ENCODE measurements at regions not wholly inside any gene's neighbourhood (a gene's known extent, or its start where the extent isn't known, plus 50 kb on each side); places are given as distances from the start of the nearest gene placed in this dataset.

DNA sequence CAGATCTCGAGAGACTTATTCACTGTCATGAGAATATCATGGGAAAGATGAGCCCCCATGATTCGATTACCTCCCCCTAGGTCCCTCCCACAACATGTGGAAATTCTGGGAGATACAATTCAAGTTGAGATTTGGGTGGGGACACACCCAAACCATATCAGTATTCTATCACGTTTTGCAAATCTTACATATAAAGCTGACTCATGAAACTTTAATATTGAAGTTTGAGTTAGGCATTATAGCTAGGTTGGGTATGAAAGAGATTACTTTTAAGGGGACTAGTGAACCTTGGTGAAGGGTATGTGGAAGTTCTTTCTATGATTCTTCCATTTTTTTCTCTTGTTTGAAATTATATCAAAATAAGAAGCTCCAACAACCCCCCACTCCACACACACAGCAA, 117.7 kb upstream of the RASGRP1 start:
- ATAC-seq: no peak
- no peak for TF ChIP-seq TOX (CRISPR knock-in tag; IDR thresholded peaks at IDR 0.05; ENCODE audit: borderline replicate concordance)
- TF ChIP-seq ZNF8 (CRISPR knock-in tag; IDR thresholded peaks at IDR 0.05): no peak
- TF ChIP-seq, protein P1, sequence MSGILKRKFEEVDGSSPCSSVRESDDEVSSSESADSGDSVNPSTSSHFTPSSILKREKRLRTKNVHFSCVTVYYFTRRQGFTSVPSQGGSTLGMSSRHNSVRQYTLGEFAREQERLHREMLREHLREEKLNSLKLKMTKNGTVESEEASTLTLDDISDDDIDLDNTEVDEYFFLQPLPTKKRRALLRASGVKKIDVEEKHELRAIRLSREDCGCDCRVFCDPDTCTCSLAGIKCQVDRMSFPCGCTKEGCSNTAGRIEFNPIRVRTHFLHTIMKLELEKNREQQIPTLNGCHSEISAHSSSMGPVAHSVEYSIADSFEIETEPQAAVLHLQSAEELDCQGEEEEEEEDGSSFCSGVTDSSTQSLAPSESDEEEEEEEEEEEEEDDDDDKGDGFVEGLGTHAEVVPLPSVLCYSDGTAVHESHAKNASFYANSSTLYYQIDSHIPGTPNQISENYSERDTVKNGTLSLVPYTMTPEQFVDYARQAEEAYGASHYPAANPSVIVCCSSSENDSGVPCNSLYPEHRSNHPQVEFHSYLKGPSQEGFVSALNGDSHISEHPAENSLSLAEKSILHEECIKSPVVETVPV (CRISPR knock-in tag; IDR thresholded peaks at IDR 0.05): no peak
- TF ChIP-seq ISL1 (CRISPR knock-in tag; IDR thresholded peaks at IDR 0.05): no peak
- no peak for TF ChIP-seq ZNF70 (CRISPR knock-in tag; IDR thresholded peaks at IDR 0.05)
- no peak for TF ChIP-seq SNAI2 (CRISPR knock-in tag; IDR thresholded peaks at IDR 0.05)
- TF ChIP-seq OSR1 (CRISPR knock-in tag; IDR thresholded peaks at IDR 0.05): no peak
- TF ChIP-seq ZFP3 (CRISPR knock-in tag; IDR thresholded peaks at IDR 0.05): no peak
- TF ChIP-seq ZNF565 (CRISPR knock-in tag; conservative IDR thresholded peaks at IDR 0.05; ENCODE audit: low read depth): no peak
- TF ChIP-seq BACH2 (CRISPR knock-in tag; IDR thresholded peaks at IDR 0.05; ENCODE audit: borderline replicate concordance): no peak
- TF ChIP-seq CSDC2 (CRISPR knock-in tag; IDR thresholded peaks at IDR 0.05): no peak
- TF ChIP-seq, protein P2, sequence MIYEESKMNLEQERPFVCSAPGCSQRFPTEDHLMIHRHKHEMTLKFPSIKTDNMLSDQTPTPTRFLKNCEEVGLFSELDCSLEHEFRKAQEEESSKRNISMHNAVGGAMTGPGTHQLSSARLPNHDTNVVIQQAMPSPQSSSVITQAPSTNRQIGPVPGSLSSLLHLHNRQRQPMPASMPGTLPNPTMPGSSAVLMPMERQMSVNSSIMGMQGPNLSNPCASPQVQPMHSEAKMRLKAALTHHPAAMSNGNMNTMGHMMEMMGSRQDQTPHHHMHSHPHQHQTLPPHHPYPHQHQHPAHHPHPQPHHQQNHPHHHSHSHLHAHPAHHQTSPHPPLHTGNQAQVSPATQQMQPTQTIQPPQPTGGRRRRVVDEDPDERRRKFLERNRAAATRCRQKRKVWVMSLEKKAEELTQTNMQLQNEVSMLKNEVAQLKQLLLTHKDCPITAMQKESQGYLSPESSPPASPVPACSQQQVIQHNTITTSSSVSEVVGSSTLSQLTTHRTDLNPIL (CRISPR knock-in tag; IDR thresholded peaks at IDR 0.05; ENCODE audit: low read depth): no peak
- TF ChIP-seq ESRRG (CRISPR knock-in tag; IDR thresholded peaks at IDR 0.05): no peak
- no peak for TF ChIP-seq RARB (CRISPR knock-in tag; IDR thresholded peaks at IDR 0.05)
- no peak for TF ChIP-seq ZFP30 (CRISPR knock-in tag; IDR thresholded peaks at IDR 0.05)
- no peak for TF ChIP-seq ARNTL (CRISPR knock-in tag; IDR thresholded peaks at IDR 0.05; ENCODE audit: borderline replicate concordance, low read depth)

DNA sequence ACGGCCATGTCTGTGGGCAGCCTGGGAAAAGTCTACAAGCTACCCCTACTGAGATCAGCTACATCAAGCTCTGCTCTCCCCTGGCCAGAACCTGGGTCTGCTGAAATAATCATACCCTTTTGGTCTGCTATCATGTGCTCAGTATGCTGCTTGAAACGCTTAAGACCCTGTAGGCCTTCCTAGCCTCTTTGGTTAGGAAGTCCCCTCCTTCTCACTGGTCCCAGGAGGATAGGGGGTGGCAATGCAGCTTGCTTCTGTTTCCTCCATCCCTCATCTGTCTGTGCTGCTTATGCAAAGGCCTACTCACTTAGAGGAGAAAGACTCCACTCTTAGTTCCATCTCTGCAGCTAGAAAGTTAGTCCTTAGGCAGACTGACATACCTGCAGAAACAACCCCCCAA, 118.2 kb upstream of the RASGRP1 start:
- TF ChIP-seq CSDC2 (CRISPR knock-in tag; IDR thresholded peaks at IDR 0.05) (no peak), RARB (CRISPR knock-in tag; IDR thresholded peaks at IDR 0.05) (no peak)
- TF ChIP-seq, protein P3, sequence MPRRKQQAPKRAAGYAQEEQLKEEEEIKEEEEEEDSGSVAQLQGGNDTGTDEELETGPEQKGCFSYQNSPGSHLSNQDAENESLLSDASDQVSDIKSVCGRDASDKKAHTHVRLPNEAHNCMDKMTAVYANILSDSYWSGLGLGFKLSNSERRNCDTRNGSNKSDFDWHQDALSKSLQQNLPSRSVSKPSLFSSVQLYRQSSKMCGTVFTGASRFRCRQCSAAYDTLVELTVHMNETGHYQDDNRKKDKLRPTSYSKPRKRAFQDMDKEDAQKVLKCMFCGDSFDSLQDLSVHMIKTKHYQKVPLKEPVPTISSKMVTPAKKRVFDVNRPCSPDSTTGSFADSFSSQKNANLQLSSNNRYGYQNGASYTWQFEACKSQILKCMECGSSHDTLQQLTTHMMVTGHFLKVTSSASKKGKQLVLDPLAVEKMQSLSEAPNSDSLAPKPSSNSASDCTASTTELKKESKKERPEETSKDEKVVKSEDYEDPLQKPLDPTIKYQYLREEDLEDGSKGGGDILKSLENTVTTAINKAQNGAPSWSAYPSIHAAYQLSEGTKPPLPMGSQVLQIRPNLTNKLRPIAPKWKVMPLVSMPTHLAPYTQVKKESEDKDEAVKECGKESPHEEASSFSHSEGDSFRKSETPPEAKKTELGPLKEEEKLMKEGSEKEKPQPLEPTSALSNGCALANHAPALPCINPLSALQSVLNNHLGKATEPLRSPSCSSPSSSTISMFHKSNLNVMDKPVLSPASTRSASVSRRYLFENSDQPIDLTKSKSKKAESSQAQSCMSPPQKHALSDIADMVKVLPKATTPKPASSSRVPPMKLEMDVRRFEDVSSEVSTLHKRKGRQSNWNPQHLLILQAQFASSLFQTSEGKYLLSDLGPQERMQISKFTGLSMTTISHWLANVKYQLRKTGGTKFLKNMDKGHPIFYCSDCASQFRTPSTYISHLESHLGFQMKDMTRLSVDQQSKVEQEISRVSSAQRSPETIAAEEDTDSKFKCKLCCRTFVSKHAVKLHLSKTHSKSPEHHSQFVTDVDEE (CRISPR knock-in tag; IDR thresholded peaks at IDR 0.05): no peak
- no peak for ATAC-seq

DNA sequence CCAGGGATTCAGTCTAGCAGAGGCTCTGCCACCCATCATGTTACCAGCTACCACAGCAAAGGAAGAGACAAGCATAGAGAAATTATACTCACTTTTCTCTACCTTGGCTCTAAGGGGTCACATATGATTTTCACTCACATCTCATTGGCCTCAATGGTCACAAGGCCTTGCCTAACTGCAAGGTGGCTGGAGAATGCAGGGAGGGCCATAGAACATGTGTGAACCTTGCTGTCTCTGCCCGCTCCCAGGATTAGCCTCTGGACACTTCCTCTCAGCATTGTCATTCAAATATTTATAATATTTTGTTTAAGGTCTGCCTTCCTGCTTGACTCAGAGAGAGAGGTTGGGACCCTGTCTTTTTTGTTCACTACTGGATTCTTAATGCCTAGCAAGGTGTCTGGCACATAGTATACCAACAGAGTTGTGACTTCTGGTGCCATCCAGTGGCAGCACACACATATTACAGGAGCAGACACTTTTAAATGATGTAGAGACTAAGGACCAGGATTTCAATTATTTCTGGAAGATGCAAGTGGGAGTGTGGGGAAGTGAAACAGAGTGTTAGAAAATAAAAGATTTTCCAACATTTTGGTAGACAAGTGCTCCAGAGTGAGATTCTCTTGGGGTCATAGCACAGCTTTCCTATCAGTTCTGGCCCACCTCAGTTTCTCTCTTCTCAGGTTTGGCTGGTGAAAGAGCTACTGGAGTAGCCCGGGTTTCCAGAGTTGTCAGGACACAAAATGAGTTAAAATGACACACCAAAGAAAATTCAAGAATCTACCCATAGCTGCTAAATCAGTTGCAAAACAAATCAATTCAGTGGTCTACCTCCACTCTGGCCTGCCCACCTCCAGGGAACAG, 119.0 kb upstream of the RASGRP1 start:
- TF ChIP-seq ZFP30 (CRISPR knock-in tag; IDR thresholded peaks at IDR 0.05) (no peak), OSR1 (CRISPR knock-in tag; IDR thresholded peaks at IDR 0.05) (no peak), TCF4 (CRISPR knock-in tag; IDR thresholded peaks at IDR 0.05; ENCODE audit: borderline replicate concordance) (no peak), BACH2 (CRISPR knock-in tag; IDR thresholded peaks at IDR 0.05; ENCODE audit: borderline replicate concordance) (no peak), SNAI2 (CRISPR knock-in tag; IDR thresholded peaks at IDR 0.05) (no peak), ARNTL (CRISPR knock-in tag; IDR thresholded peaks at IDR 0.05; ENCODE audit: borderline replicate concordance, low read depth) (no peak), ZNF70 (CRISPR knock-in tag; IDR thresholded peaks at IDR 0.05) (no peak), TOX (CRISPR knock-in tag; IDR thresholded peaks at IDR 0.05; ENCODE audit: borderline replicate concordance) (no peak), ZNF8 (CRISPR knock-in tag; IDR thresholded peaks at IDR 0.05) (no peak), ZFP3 (CRISPR knock-in tag; IDR thresholded peaks at IDR 0.05) (no peak)
- TF ChIP-seq, protein P1 (CRISPR knock-in tag; IDR thresholded peaks at IDR 0.05): no peak
- peak; percentile 93 for ATAC-seq

DNA sequence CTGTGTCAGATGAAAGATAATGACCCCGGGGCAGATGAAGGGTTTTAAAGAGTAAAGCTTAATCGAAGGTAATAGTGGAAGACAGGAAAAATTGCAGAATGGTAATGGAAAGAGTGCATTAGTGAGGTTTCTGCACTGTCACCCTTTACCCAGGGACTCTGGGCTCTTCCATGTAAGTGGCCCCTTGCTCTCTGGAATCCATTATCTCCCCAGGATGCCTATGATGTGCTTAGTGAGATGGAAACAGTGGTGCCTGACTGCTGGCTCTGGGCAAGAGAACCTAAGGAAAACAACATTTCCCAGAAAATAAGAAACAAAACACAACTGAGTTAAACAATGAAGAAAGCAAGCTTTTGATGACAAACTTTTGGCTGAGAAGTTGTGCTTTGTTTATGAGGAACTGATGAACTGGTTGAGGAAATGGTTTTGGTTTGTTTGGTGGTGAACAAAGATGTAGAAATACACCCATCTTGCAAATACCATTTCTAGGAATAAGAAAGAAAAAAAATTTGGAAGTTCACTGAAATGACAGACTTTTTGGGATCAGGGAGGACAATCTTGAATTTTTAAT, 119.9 kb upstream of the RASGRP1 start:
- ATAC-seq: no peak
- TF ChIP-seq ZNF565 (CRISPR knock-in tag; conservative IDR thresholded peaks at IDR 0.05; ENCODE audit: low read depth): no peak
- TF ChIP-seq ISL1 (CRISPR knock-in tag; IDR thresholded peaks at IDR 0.05): no peak
- no peak for TF ChIP-seq CSDC2 (CRISPR knock-in tag; IDR thresholded peaks at IDR 0.05)
